WTC11 (cell line): ENCODE measurements at regions not wholly inside any gene's neighbourhood (a gene's known extent, or its start where the extent isn't known, plus 50 kb on each side); places are given as distances from the start of the nearest gene placed in this dataset.

Source experiments
- CTCF ChIP-seq: fragments of 200-600 bp; IDR thresholded peaks from 2 replicates; pipeline ENCODE4 v1.8.0; 2022; ENCODE audit warnings: antibody characterized with exemption
- FOXK1 ChIP-seq: sonication (generic); formaldehyde crosslinking; IDR thresholded peaks from 2 replicates; pipeline ENCODE4 v1.8.0; 2022; ENCODE audit warnings: mild to moderate bottlenecking, moderate library complexity, missing genetic modification reagents
- JUN ChIP-seq: sonication (generic); formaldehyde crosslinking; IDR thresholded peaks from 2 replicates; pipeline ENCODE4 v1.8.0; 2023; ENCODE audit warnings: mild to moderate bottlenecking, missing genetic modification reagents
- MAX ChIP-seq: sonication (generic); formaldehyde crosslinking; IDR thresholded peaks from 2 replicates; pipeline ENCODE4 v1.8.0; 2022; ENCODE audit warnings: mild to moderate bottlenecking, missing genetic modification reagents
- NFE2L1 ChIP-seq: sonication (generic); formaldehyde crosslinking; IDR thresholded peaks from 2 replicates; pipeline ENCODE4 v1.8.1; 2023; ENCODE audit warnings: missing genetic modification reagents
- NFYB ChIP-seq: sonication (generic); formaldehyde crosslinking; conservative IDR thresholded peaks from 2 replicates; pipeline ENCODE4 v1.8.0; 2022; ENCODE audit warnings: low read depth, missing genetic modification reagents
- NR1H2 ChIP-seq: sonication (generic); formaldehyde crosslinking; IDR thresholded peaks from 2 replicates; pipeline ENCODE4 v1.9.0; 2021; ENCODE audit warnings: mild to moderate bottlenecking, moderate library complexity, missing genetic modification reagents
- NR2C2 ChIP-seq: sonication (generic); formaldehyde crosslinking; IDR thresholded peaks from 2 replicates; pipeline ENCODE4 v1.8.0; 2022; ENCODE audit warnings: mild to moderate bottlenecking, missing genetic modification reagents
- SMAD4 ChIP-seq: sonication (generic); formaldehyde crosslinking; IDR thresholded peaks from 2 replicates; pipeline ENCODE4 v1.8.0; 2022; ENCODE audit warnings: mild to moderate bottlenecking, missing genetic modification reagents
- SP1 ChIP-seq: sonication (generic); formaldehyde crosslinking; conservative IDR thresholded peaks from 2 replicates; pipeline ENCODE4 v1.8.1; 2022; ENCODE audit warnings: missing genetic modification reagents
- ZNF263 ChIP-seq: sonication (generic); formaldehyde crosslinking; IDR thresholded peaks from 2 replicates; pipeline ENCODE4 v1.8.1; 2022; ENCODE audit warnings: low read depth, mild to moderate bottlenecking, moderate library complexity, missing genetic modification reagents

- TF ChIP-seq CTCF, result no peak
- TF ChIP-seq NFYB (CRISPR knock-in tag), result no peak
- no peak for TF ChIP-seq JUN (CRISPR knock-in tag)
- no peak for TF ChIP-seq NFE2L1 (CRISPR knock-in tag)
- TF ChIP-seq FOXK1 (CRISPR knock-in tag), result no peak
- TF ChIP-seq NR2C2 (CRISPR knock-in tag), result no peak
- TF ChIP-seq SMAD4 (CRISPR knock-in tag), result no peak
- TF ChIP-seq NR1H2 (CRISPR knock-in tag), result no peak
- no peak for TF ChIP-seq SP1 (CRISPR knock-in tag)
- TF ChIP-seq ZNF263, result no peak
- no peak for TF ChIP-seq MAX (CRISPR knock-in tag)
Observed at GRCh38 chr9:88251903-88252302, 113.6 kb upstream of the SPATA31C2 start.
